CD8-positive, alpha-beta memory T cell (primary cell): ENCODE measurements at regions not wholly inside any gene's neighbourhood (a gene's known extent, or its start where the extent isn't known, plus 50 kb on each side); places are given as distances from the start of the nearest gene placed in this dataset.

ENCODE experiments used
- CTCF ChIA-PET: fragments of 350-600 bp; sonication (Branson Sonifier 250); formaldehyde crosslinking; loops from one replicate; lab custom pipeline; 2021; ENCODE audit warnings: antibody characterized with exemption; lab: Charles Lee
- POLR2A ChIA-PET: fragments of 350-600 bp; sonication (Branson Sonifier 250); formaldehyde crosslinking; loops from one replicate; lab custom pipeline; 2021; ENCODE audit warnings: antibody characterized with exemption; lab: Charles Lee
- DNase-seq, 5 donors: peaks; one replicate each; pipeline versions ENCODE4 v3.0.0 to v3.0.0-alpha.2; 2020 to 2022; ENCODE audit warnings: mixed read lengths in 1 of 5
- H3K27ac ChIP-seq: one replicate; pipeline ENCODE4 v1.7.0; 2013; ENCODE audit warnings: low read depth, mild to moderate bottlenecking, low read length, moderate library complexity
- H3K27me3 ChIP-seq: 2 replicates; pipeline ENCODE4 v1.7.0; 2013; ENCODE audit warnings: low read length, mild to moderate bottlenecking; ENCODE audit not compliant: insufficient read depth, poor library complexity, severe bottlenecking
- H3K36me3 ChIP-seq: 2 replicates; pipeline ENCODE4 v1.7.0; 2013; ENCODE audit warnings: mild to moderate bottlenecking, low read length, moderate library complexity; ENCODE audit not compliant: insufficient read depth
- H3K4me1 ChIP-seq: 2 replicates; pipeline ENCODE4 v1.7.0; 2013; ENCODE audit warnings: mild to moderate bottlenecking, low read length, moderate library complexity; ENCODE audit not compliant: insufficient read depth
- H3K4me3 ChIP-seq: 2 replicates; pipeline ENCODE4 v1.7.0; 2013; ENCODE audit warnings: mild to moderate bottlenecking, low read length
- H3K9me3 ChIP-seq: 2 replicates; pipeline ENCODE4 v1.7.0; 2013; ENCODE audit warnings: mild to moderate bottlenecking, low read length
- H3K27ac Mint-ChIP-seq, 8 donors: one replicate each; pipeline ENCODE4 v1.8.0; 2020 to 2021; ENCODE audit warnings: mixed read lengths in 8 of 8, mild to moderate bottlenecking in 6 of 8, inconsistent platforms in 3 of 8, moderate library complexity in 3 of 8
- H3K27me3 Mint-ChIP-seq, 2 donors: one replicate each; pipeline ENCODE4 v1.8.0; 2020 to 2021; ENCODE audit warnings: mixed read lengths in 2 of 2, mild to moderate bottlenecking in 1 of 2, moderate library complexity in 1 of 2
- H3K36me3 Mint-ChIP-seq, 3 donors: one replicate each; pipeline ENCODE4 v1.8.0; 2020 to 2021; ENCODE audit warnings: mixed read lengths in 3 of 3, inconsistent platforms in 1 of 3, mild to moderate bottlenecking in 1 of 3
- H3K4me1 Mint-ChIP-seq, 3 donors: one replicate each; pipeline ENCODE4 v1.8.0; 2020 to 2021; ENCODE audit warnings: mixed read lengths in 3 of 3, inconsistent platforms in 1 of 3, mild to moderate bottlenecking in 1 of 3
- H3K4me3 Mint-ChIP-seq, 7 donors: one replicate each; pipeline ENCODE4 v1.8.0; 2020 to 2021; ENCODE audit warnings: mixed read lengths in 7 of 7, mild to moderate bottlenecking in 6 of 7, moderate library complexity in 4 of 7, inconsistent platforms in 2 of 7
- H3K9me3 Mint-ChIP-seq, 5 donors: one replicate each; pipeline ENCODE4 v1.8.0; 2020 to 2022; ENCODE audit warnings: mixed read lengths in 5 of 5, mild to moderate bottlenecking in 3 of 5, moderate library complexity in 2 of 5, inconsistent platforms in 1 of 5

DNA sequence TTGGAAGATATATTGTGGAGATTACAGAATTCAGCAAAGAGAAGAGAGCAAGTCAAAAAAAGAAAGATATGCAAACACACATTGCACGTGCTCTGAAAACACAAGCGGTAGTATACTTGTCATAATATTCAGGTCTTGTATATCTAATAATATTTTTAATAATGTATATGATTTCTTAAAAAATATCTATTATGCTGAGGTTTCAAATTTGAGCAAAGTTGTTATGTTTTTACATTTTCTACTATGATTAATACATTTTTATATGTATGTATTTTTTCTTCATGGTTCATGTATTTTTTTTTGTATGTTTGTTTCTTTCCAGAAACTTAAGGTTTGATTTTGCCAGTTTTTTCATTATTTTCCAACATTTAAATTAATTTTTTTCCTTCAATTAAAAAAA is 752.4 kb upstream of the VSTM2A start:
- Histone ChIP-seq H3K27me3 (no peaks in the 10 kb centered on the region), H3K9me3 (no peaks in the 10 kb centered on the region), H3K4me3 (no peak overlapping the region), H3K27ac (no peak overlapping the region), H3K36me3 (no peaks in the 10 kb centered on the region), H3K4me1 (no peaks in the 10 kb centered on the region)
- Mint-ChIP-seq H3K4me1 (no peaks in the 10 kb centered on the region), H3K9me3 (peaks cover 0 to 23% (median 6%) of the 10 kb centered on the region in 5 donors), H3K27me3 (no peaks in the 10 kb centered on the region), H3K27ac (no peak overlapping the region), H3K36me3 (no peaks in the 10 kb centered on the region), H3K4me3 (no peak overlapping the region)
- ChIA-PET CTCF (no interaction called here), POLR2A (no interaction called here)
- DNase-seq: no peak

- Histone ChIP-seq H3K27me3 (no peaks in the 10 kb centered on the region), H3K27ac (no peak overlapping the region), H3K4me3 (no peak overlapping the region), H3K4me1 (no peaks in the 10 kb centered on the region), H3K36me3 (no peaks in the 10 kb centered on the region), H3K9me3 (no peaks in the 10 kb centered on the region)
- Mint-ChIP-seq H3K27ac (no peak overlapping the region), H3K36me3 (no peaks in the 10 kb centered on the region), H3K27me3 (no peaks in the 10 kb centered on the region), H3K9me3 (peaks cover 6 to 34% (median 16%) of the 10 kb centered on the region in 5 donors), H3K4me3 (no peak overlapping the region), H3K4me1 (no peaks in the 10 kb centered on the region)
- ChIA-PET POLR2A (no interaction called here), CTCF (no interaction called here)
- no peak for DNase-seq
These were observed 747.4 kb upstream of the VSTM2A start for GRCh38 chr7:53794816-53795215.

GRCh38 chr7:53800746-53801145 is 741.4 kb upstream of the VSTM2A start:
- Histone ChIP-seq H3K4me3 (no peak overlapping the region), H3K9me3 (no peaks in the 10 kb centered on the region), H3K27me3 (no peaks in the 10 kb centered on the region), H3K27ac (no peak overlapping the region), H3K36me3 (no peaks in the 10 kb centered on the region), H3K4me1 (no peaks in the 10 kb centered on the region)
- ChIA-PET CTCF (no interaction called here), POLR2A (no interaction called here)
- peaks cover 5 to 25% (median 18%) of the 10 kb centered on the region in 5 donors for H3K9me3 Mint-ChIP-seq
- H3K27ac Mint-ChIP-seq: no peak overlapping the region
- H3K27me3 Mint-ChIP-seq: no peaks in the 10 kb centered on the region
- no peaks in the 10 kb centered on the region for H3K4me1 Mint-ChIP-seq
- H3K4me3 Mint-ChIP-seq: no peak overlapping the region
- no peak for DNase-seq
- no peaks in the 10 kb centered on the region for H3K36me3 Mint-ChIP-seq

- no peaks in the 10 kb centered on the region for H3K27me3 ChIP-seq
- no peak overlapping the region for H3K27ac Mint-ChIP-seq
- no peak overlapping the region for H3K4me3 Mint-ChIP-seq
- no peak for DNase-seq
- H3K9me3 Mint-ChIP-seq: peaks cover 6 to 16% (median 9%) of the 10 kb centered on the region in 5 donors
- no peaks in the 10 kb centered on the region for H3K36me3 ChIP-seq
- H3K4me1 Mint-ChIP-seq: no peaks in the 10 kb centered on the region
- H3K4me3 ChIP-seq: no peak overlapping the region
- CTCF ChIA-PET: no interaction called here
- H3K9me3 ChIP-seq: no peaks in the 10 kb centered on the region
- H3K36me3 Mint-ChIP-seq: no peaks in the 10 kb centered on the region
- H3K27me3 Mint-ChIP-seq: no peaks in the 10 kb centered on the region
- no peaks in the 10 kb centered on the region for H3K4me1 ChIP-seq
- no peak overlapping the region for H3K27ac ChIP-seq
- POLR2A ChIA-PET: no interaction called here
These were observed 736.1 kb upstream of the VSTM2A start for GRCh38 chr7:53806119-53806518.

- Histone ChIP-seq H3K4me1 (no peaks in the 10 kb centered on the region), H3K36me3 (no peaks in the 10 kb centered on the region), H3K27ac (peak overlapping the region; percentile 41), H3K9me3 (no peaks in the 10 kb centered on the region), H3K27me3 (no peaks in the 10 kb centered on the region), H3K4me3 (no peak overlapping the region)
- Mint-ChIP-seq H3K4me3 (peak overlapping the region in 1 of 7 donors; percentile 36), H3K27me3 (no peaks in the 10 kb centered on the region), H3K4me1 (no peaks in the 10 kb centered on the region), H3K27ac (no peak overlapping the region), H3K36me3 (no peaks in the 10 kb centered on the region), H3K9me3 (peaks cover 5 to 24% (median 16%) of the 10 kb centered on the region in 5 donors)
- no peak for DNase-seq
- ChIA-PET POLR2A (no interaction called here), CTCF (no interaction called here)
These were observed 730.6 kb upstream of the VSTM2A start for GRCh38 chr7:53811555-53812079.

DNA sequence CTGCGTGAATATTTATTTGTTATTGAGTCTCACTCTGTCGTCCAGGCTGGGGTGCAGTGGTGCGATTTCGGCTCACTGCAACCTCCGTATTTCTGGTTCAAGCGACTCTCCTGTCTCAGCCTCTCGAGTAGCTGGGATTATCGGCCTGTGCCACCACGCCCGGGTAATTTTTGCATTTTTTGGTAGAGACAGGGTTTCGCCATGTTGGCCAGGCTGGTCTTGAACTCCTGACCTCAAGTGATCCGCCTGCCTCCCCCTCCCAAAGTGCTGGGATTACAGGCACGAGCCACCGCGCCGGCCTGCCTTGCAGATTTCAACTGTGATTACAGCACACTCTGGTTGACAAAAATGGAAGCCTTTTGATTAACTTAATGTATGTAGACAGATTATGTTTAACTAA is 730.0 kb upstream of the VSTM2A start:
- Mint-ChIP-seq H3K36me3 (no peaks in the 10 kb centered on the region), H3K9me3 (peaks cover 5 to 29% (median 13%) of the 10 kb centered on the region in 5 donors), H3K27ac (no peak overlapping the region), H3K4me3 (no peak overlapping the region), H3K4me1 (no peaks in the 10 kb centered on the region), H3K27me3 (no peaks in the 10 kb centered on the region)
- Histone ChIP-seq H3K27ac (no peak overlapping the region), H3K4me3 (no peak overlapping the region), H3K9me3 (no peaks in the 10 kb centered on the region), H3K4me1 (no peaks in the 10 kb centered on the region), H3K27me3 (no peaks in the 10 kb centered on the region), H3K36me3 (no peaks in the 10 kb centered on the region)
- CTCF ChIA-PET: no interaction called here
- DNase-seq: no peak
- POLR2A ChIA-PET: no interaction called here

GRCh38 chr7:53835301-53835700 is 706.9 kb upstream of the VSTM2A start:
- Histone ChIP-seq H3K36me3 (no peaks in the 10 kb centered on the region), H3K4me1 (no peaks in the 10 kb centered on the region), H3K9me3 (no peaks in the 10 kb centered on the region), H3K27ac (no peak overlapping the region), H3K27me3 (no peaks in the 10 kb centered on the region), H3K4me3 (no peak overlapping the region)
- no peaks in the 10 kb centered on the region for H3K27me3 Mint-ChIP-seq
- H3K4me3 Mint-ChIP-seq: no peak overlapping the region
- no peaks in the 10 kb centered on the region for H3K4me1 Mint-ChIP-seq
- no peaks in the 10 kb centered on the region for H3K36me3 Mint-ChIP-seq
- ChIA-PET CTCF (no interaction called here), POLR2A (no interaction called here)
- no peak for DNase-seq
- no peak overlapping the region for H3K27ac Mint-ChIP-seq
- peaks cover 8 to 44% (median 17%) of the 10 kb centered on the region in 5 donors for H3K9me3 Mint-ChIP-seq

GRCh38 chr7:53877688-53878087 is 664.5 kb upstream of the VSTM2A start:
- DNase-seq: no peak
- H3K36me3 Mint-ChIP-seq: no peaks in the 10 kb centered on the region
- no peaks in the 10 kb centered on the region for H3K4me1 ChIP-seq
- peaks cover 13 to 50% (median 19%) of the 10 kb centered on the region in 5 donors for H3K9me3 Mint-ChIP-seq
- no peaks in the 10 kb centered on the region for H3K27me3 ChIP-seq
- no peak overlapping the region for H3K4me3 ChIP-seq
- ChIA-PET CTCF (no interaction called here), POLR2A (no interaction called here)
- no peaks in the 10 kb centered on the region for H3K9me3 ChIP-seq
- H3K4me3 Mint-ChIP-seq: no peak overlapping the region
- no peak overlapping the region for H3K27ac Mint-ChIP-seq
- peaks cover 0 to 2% of the 10 kb centered on the region in 2 donors for H3K27me3 Mint-ChIP-seq
- H3K36me3 ChIP-seq: no peaks in the 10 kb centered on the region
- no peaks in the 10 kb centered on the region for H3K4me1 Mint-ChIP-seq
- no peak overlapping the region for H3K27ac ChIP-seq
